ENCODE measurements at regions not wholly inside any gene's neighbourhood (a gene's known extent, or its start where the extent isn't known, plus 50 kb on each side); places are given as distances from the start of the nearest gene placed in this dataset.
A peak's percentile ranks its signal among the peaks of the same experiment; 100 is the strongest.

GRCh38 chr15:62896380-62896866 is 146.1 kb upstream of the TPM1 start:
- TF ChIP-seq YY1 (IDR thresholded peaks at IDR 0.05; ENCODE audit: low read depth) (no peak), CEBPB (IDR thresholded peaks at IDR 0.05) (peak; percentile 40; the same call in 1 of the 2 replicates), FOXM1 (IDR thresholded peaks at IDR 0.05; ENCODE audit: borderline replicate concordance, low read depth) (no peak)

- TF ChIP-seq CREB1 (IDR thresholded peaks at IDR 0.05; ENCODE audit: low read depth) (peak; percentile 36; the same call in 1 of the 2 replicates), ZBTB7A (IDR thresholded peaks at IDR 0.05; ENCODE audit: low read depth) (no peak), RAD21 (IDR thresholded peaks at IDR 0.05; ENCODE audit: low read depth) (0 out of 2 replicates have a peak, but pooled peaks have one; percentile 23), TCF12 (IDR thresholded peaks at IDR 0.05; ENCODE audit: low read depth) (peak; percentile 90), NFIC (IDR thresholded peaks at IDR 0.05) (peak; percentile 94), TEAD4 (IDR thresholded peaks at IDR 0.05) (peak; percentile 94), EP300 (IDR thresholded peaks at IDR 0.05; ENCODE audit: borderline replicate concordance) (peak; percentile 78), USF1 (IDR thresholded peaks at IDR 0.05) (no peak), FOXM1 (IDR thresholded peaks at IDR 0.05; ENCODE audit: borderline replicate concordance, low read depth) (peak; percentile 72)
Measured at GRCh38 chr15:62896969-62897486, 145.5 kb upstream of the TPM1 start.

- no peak for TF ChIP-seq EGR1 (IDR thresholded peaks at IDR 0.05)
Measured at GRCh38 chr15:62897634-62898033, 144.9 kb upstream of the TPM1 start.

GRCh38 chr15:62899090-62899493 is 143.5 kb upstream of the TPM1 start:
- 0 out of 2 replicates have a peak, but pooled peaks have one; percentile 9 for TF ChIP-seq RAD21 (IDR thresholded peaks at IDR 0.05; ENCODE audit: low read depth)
- no peak for TF ChIP-seq TCF12 (IDR thresholded peaks at IDR 0.05; ENCODE audit: low read depth)

GRCh38 chr15:62900071-62900802 is 142.3 kb upstream of the TPM1 start:
- TF ChIP-seq USF1 (IDR thresholded peaks at IDR 0.05) (no peak), REST (IDR thresholded peaks at IDR 0.05; ENCODE audit: low read depth) (no peak), NFIC (IDR thresholded peaks at IDR 0.05) (no peak), TCF12 (IDR thresholded peaks at IDR 0.05; ENCODE audit: low read depth) (no peak), ZBTB7A (IDR thresholded peaks at IDR 0.05; ENCODE audit: low read depth) (no peak), EP300 (IDR thresholded peaks at IDR 0.05; ENCODE audit: borderline replicate concordance) (no peak)

- TF ChIP-seq FOXM1 (IDR thresholded peaks at IDR 0.05; ENCODE audit: borderline replicate concordance, low read depth) (no peak), EP300 (IDR thresholded peaks at IDR 0.05; ENCODE audit: borderline replicate concordance) (no peak), NFIC (IDR thresholded peaks at IDR 0.05) (no peak), RAD21 (IDR thresholded peaks at IDR 0.05; ENCODE audit: low read depth) (no peak), MAX (IDR thresholded peaks at IDR 0.05) (no peak), CEBPB (IDR thresholded peaks at IDR 0.05) (no peak), TAF1 (IDR thresholded peaks at IDR 0.05; ENCODE audit: low read depth) (no peak), EGR1 (IDR thresholded peaks at IDR 0.05) (no peak), USF1 (IDR thresholded peaks at IDR 0.05) (no peak), TEAD4 (IDR thresholded peaks at IDR 0.05) (no peak), CREB1 (IDR thresholded peaks at IDR 0.05; ENCODE audit: low read depth) (no peak), REST (IDR thresholded peaks at IDR 0.05; ENCODE audit: low read depth) (no peak), YY1 (IDR thresholded peaks at IDR 0.05; ENCODE audit: low read depth) (no peak), ZBTB7A (IDR thresholded peaks at IDR 0.05; ENCODE audit: low read depth) (no peak), TCF12 (IDR thresholded peaks at IDR 0.05; ENCODE audit: low read depth) (no peak)
Measured at GRCh38 chr15:62901087-62901486, 141.5 kb upstream of the TPM1 start.
